GM12891 (cell line): ENCODE measurements at regions not wholly inside any gene's neighbourhood (a gene's known extent, or its start where the extent isn't known, plus 50 kb on each side); places are given as distances from the start of the nearest gene placed in this dataset.

Experiments used
- POLR2A ChIP-seq: IDR thresholded peaks from 2 replicates; pipeline ENCODE4 v1.6.1; 2011; ENCODE audit warnings: low read depth, low read length, control low read depth
- POLR2AphosphoS5 ChIP-seq: IDR thresholded peaks from 2 replicates; pipeline ENCODE4 v1.6.1; 2011; ENCODE audit warnings: low read depth, low read length, control low read depth

DNA sequence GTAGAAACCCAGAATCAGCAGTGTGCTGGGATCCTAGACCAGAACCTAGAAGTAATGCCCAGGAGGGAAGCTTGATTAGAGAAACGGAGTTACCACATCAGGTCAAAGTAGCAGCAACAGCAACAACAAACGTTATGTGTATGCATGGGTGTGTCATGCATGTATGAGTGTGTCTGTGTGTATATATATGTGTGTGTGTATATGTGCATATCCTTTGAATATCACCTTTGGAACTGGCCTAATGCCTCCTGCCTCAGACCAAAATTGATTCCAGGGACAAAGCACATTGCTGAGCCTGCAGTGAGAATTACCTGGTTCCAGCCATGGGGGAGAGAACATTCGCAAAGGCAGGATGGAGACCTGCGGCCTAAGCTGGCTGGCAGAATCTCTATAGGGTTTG lies 55.9 kb downstream of the MAP10 start:
- TF ChIP-seq POLR2A (no peak), POLR2AphosphoS5 (no peak)
